C4-2B (cell line): ENCODE measurements at regions not wholly inside any gene's neighbourhood (a gene's known extent, or its start where the extent isn't known, plus 50 kb on each side); places are given as distances from the start of the nearest gene placed in this dataset.

Experiments used
- ZFX ChIP-seq: fragments of 450-650 bp; IDR thresholded peaks from 2 replicates; pipeline ENCODE4 v1.6.1; 2017
- TF ChIP-seq, protein P1 (sequence below): fragments of 450-650 bp; conservative IDR thresholded peaks from 2 replicates; pipeline ENCODE4 v1.5.1; 2017; ENCODE audit warnings: mild to moderate bottlenecking

DNA sequence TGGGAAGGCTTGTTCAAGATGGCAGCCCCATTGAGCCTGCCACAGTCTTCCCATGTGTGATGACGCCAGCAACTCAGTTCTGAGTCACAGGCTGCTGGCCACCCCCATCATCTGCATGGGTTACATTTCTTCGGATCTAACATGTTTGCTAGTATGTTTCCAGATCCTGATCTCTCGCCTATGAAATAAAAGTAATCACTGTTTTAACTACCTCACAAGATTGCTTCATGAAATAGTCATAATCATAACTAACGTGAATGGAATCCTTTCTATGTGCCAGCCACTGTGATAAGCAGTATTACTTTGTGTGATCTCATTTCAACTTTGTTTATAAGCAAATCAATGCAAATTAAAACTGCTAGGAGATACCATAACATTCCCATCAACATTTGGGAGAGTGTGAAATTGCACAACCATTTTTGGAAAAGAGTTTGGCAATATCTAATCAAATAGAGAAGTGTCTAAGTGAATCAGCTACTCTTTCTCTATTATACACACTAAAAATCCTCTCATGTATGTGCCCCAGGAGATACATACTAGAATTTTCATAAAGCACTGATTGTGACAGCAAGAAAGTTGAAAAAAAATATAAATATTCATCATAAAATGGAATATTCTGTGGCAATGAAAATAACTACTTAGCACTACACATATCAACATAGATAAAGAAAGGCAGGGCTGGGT is 300.2 kb upstream of the IRX5 start:
- TF ChIP-seq, protein P1, sequence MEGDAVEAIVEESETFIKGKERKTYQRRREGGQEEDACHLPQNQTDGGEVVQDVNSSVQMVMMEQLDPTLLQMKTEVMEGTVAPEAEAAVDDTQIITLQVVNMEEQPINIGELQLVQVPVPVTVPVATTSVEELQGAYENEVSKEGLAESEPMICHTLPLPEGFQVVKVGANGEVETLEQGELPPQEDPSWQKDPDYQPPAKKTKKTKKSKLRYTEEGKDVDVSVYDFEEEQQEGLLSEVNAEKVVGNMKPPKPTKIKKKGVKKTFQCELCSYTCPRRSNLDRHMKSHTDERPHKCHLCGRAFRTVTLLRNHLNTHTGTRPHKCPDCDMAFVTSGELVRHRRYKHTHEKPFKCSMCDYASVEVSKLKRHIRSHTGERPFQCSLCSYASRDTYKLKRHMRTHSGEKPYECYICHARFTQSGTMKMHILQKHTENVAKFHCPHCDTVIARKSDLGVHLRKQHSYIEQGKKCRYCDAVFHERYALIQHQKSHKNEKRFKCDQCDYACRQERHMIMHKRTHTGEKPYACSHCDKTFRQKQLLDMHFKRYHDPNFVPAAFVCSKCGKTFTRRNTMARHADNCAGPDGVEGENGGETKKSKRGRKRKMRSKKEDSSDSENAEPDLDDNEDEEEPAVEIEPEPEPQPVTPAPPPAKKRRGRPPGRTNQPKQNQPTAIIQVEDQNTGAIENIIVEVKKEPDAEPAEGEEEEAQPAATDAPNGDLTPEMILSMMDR = no peak
- TF ChIP-seq ZFX = no peak
